ENCODE measurements at regions not wholly inside any gene's neighbourhood (a gene's known extent, or its start where the extent isn't known, plus 50 kb on each side); places are given as distances from the start of the nearest gene placed in this dataset.

DNA sequence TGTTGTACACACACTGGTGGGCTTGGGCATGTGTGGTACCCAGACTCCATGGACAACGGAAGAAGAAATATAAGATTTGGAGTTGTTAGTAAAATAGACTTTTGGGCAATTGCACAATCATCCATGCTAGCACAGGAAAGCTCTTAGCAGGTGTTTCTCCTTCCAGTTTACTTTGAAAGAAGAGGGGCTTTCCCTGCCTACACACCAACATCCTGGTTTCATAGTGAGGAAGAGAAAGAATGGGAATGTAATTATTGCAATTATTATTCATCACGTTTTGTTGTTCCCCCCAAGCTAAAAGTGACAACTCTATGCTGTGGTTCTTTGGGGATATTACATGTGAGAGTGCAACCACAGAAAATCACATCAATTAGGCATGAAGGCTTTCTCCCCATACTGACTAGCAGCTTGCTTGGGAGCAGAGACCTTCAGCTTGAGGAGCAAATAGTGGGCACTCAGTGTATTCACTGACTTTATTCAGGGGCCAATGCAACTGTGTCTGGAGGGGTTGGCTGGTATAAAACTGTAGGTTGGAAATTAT lies 57.2 kb upstream of the PUDP start:
- Histone ChIP-seq H4K20me1 (ENCODE audit: low read depth, low read length) (no peaks in the 10 kb centered on the region), H3K9ac (ENCODE audit: low read length) (no peak overlapping the region), H3K9me3 (ENCODE audit: insufficient read depth, low read length) (no peaks in the 10 kb centered on the region), H3K27me3 (ENCODE audit: low read length) (no peaks in the 10 kb centered on the region), H3F3A (ENCODE audit: insufficient read depth) (no peaks in the 10 kb centered on the region), H3K79me2 (ENCODE audit: insufficient read depth, low read length) (peaks cover 3% of the 10 kb centered on the region; the same call in 1 of the 2 replicates), H3K36me3 (ENCODE audit: low read length) (0 out of 2 replicates have a peak, but pooled peaks cover 2% of the 10 kb centered on the region), H3K9me2 (replicated peaks; ENCODE audit: insufficient read depth, low read length) (no peaks in the 10 kb centered on the region), H3K27ac (ENCODE audit: low read depth, low read length) (no peak overlapping the region), H3K4me2 (ENCODE audit: low read depth, low read length, poor library complexity, severe bottlenecking) (no peak overlapping the region), H2AFZ (ENCODE audit: low read depth, low read length, severe bottlenecking) (no peak overlapping the region), H3K4me3 (ENCODE audit: insufficient read depth, low read length, poor library complexity, severe bottlenecking) (no peak overlapping the region)
- TF ChIP-seq, protein P1, sequence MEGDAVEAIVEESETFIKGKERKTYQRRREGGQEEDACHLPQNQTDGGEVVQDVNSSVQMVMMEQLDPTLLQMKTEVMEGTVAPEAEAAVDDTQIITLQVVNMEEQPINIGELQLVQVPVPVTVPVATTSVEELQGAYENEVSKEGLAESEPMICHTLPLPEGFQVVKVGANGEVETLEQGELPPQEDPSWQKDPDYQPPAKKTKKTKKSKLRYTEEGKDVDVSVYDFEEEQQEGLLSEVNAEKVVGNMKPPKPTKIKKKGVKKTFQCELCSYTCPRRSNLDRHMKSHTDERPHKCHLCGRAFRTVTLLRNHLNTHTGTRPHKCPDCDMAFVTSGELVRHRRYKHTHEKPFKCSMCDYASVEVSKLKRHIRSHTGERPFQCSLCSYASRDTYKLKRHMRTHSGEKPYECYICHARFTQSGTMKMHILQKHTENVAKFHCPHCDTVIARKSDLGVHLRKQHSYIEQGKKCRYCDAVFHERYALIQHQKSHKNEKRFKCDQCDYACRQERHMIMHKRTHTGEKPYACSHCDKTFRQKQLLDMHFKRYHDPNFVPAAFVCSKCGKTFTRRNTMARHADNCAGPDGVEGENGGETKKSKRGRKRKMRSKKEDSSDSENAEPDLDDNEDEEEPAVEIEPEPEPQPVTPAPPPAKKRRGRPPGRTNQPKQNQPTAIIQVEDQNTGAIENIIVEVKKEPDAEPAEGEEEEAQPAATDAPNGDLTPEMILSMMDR (IDR thresholded peaks at IDR 0.05; ENCODE audit: insufficient read depth, low read length, poor library complexity, severe bottlenecking) = no peak
- no peak for TF ChIP-seq EZH2phosphoT487 (conservative IDR thresholded peaks at IDR 0.05; ENCODE audit: low read length)

DNA sequence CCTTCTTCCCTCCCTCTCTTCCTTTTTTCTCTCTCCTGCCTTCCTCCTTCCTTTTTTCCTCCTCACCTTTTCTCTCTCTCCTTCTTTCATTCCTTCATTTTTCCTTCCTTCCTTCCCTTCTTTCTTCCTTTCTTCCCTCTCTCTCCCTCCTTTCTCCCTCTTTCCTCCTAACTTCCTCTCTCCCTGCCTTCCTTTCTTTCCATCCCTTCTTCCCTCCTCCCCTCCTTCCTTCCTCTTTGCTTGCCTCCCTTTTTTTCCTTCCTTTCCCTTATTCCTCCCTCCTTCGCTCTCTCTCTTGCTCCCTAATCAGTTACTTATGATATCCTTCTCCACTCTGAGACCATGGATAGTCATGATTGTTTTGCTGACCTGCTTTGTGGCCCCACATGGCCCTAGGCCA lies 56.7 kb upstream of the PUDP start:
- Histone ChIP-seq H3K27me3 (ENCODE audit: low read length) (no peaks in the 10 kb centered on the region), H3K9me3 (ENCODE audit: insufficient read depth, low read length) (no peaks in the 10 kb centered on the region), H3K4me2 (ENCODE audit: low read depth, low read length, poor library complexity, severe bottlenecking) (no peak overlapping the region), H3K27ac (ENCODE audit: low read depth, low read length) (no peak overlapping the region), H3K79me2 (ENCODE audit: insufficient read depth, low read length) (peaks cover 3% of the 10 kb centered on the region; the same call in 1 of the 2 replicates), H3K9me2 (replicated peaks; ENCODE audit: insufficient read depth, low read length) (no peaks in the 10 kb centered on the region), H3K36me3 (ENCODE audit: low read length) (0 out of 2 replicates have a peak, but pooled peaks cover 2% of the 10 kb centered on the region), H3K9ac (ENCODE audit: low read length) (no peak overlapping the region), H4K20me1 (ENCODE audit: low read depth, low read length) (no peaks in the 10 kb centered on the region), H2AFZ (ENCODE audit: low read depth, low read length, severe bottlenecking) (no peak overlapping the region), H3K4me3 (ENCODE audit: insufficient read depth, low read length, poor library complexity, severe bottlenecking) (no peak overlapping the region), H3F3A (ENCODE audit: insufficient read depth) (no peaks in the 10 kb centered on the region)
- TF ChIP-seq, protein P1 (IDR thresholded peaks at IDR 0.05; ENCODE audit: insufficient read depth, low read length, poor library complexity, severe bottlenecking) = no peak
- no peak for TF ChIP-seq EZH2phosphoT487 (conservative IDR thresholded peaks at IDR 0.05; ENCODE audit: low read length)

DNA sequence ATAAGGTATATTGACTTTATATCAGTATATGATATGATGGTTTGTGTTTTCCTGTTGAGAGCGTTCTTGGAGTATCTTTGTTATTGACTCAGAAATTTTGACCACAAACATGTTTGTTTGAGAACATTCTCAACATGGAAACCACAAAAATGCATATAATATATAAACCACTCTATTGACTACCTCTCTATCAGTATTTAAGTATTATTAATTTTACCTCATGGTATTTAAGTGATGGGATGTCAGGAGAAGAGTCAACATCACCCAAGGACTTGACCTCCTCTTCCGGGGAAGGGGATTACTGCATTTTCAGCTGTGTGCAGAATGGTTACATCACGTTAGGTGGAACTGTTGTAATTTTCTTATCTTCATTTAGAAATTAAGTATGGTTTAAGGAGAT lies 54.3 kb upstream of the PUDP start:
- Histone ChIP-seq H3K79me2 (ENCODE audit: insufficient read depth, low read length) (peaks cover 3% of the 10 kb centered on the region; the same call in 1 of the 2 replicates), H3K9me3 (ENCODE audit: insufficient read depth, low read length) (no peaks in the 10 kb centered on the region), H3K36me3 (ENCODE audit: low read length) (0 out of 2 replicates have a peak, but pooled peaks cover 2% of the 10 kb centered on the region), H3F3A (ENCODE audit: insufficient read depth) (no peaks in the 10 kb centered on the region), H2AFZ (ENCODE audit: low read depth, low read length, severe bottlenecking) (no peak overlapping the region), H3K27me3 (ENCODE audit: low read length) (no peaks in the 10 kb centered on the region), H3K9me2 (replicated peaks; ENCODE audit: insufficient read depth, low read length) (no peaks in the 10 kb centered on the region), H3K9ac (ENCODE audit: low read length) (no peak overlapping the region), H4K20me1 (ENCODE audit: low read depth, low read length) (no peaks in the 10 kb centered on the region), H3K4me2 (ENCODE audit: low read depth, low read length, poor library complexity, severe bottlenecking) (no peak overlapping the region), H3K27ac (ENCODE audit: low read depth, low read length) (no peak overlapping the region), H3K4me3 (ENCODE audit: insufficient read depth, low read length, poor library complexity, severe bottlenecking) (no peak overlapping the region)
- TF ChIP-seq, protein P1 (IDR thresholded peaks at IDR 0.05; ENCODE audit: insufficient read depth, low read length, poor library complexity, severe bottlenecking) = no peak

Data from SU-DHL-6 (cell line).